Hematopoietic multipotent progenitor cell treated with erythropoietin and hydrocortisone succinate and interleukin-3 and kit ligand, for 15 days (in vitro differentiated cells): ENCODE measurements at regions not wholly inside any gene's neighbourhood (a gene's known extent, or its start where the extent isn't known, plus 50 kb on each side); places are given as distances from the start of the nearest gene placed in this dataset.
"Not testable (repeated sequence)": the region's sequence is repeated elsewhere in the genome, so short reads cannot be mapped to it uniquely, and the experiment has no call there.

Experiments used
- DNase-seq: peaks from one replicate; pipeline ENCODE4 v3.0.0-alpha.2; 2015; ENCODE audit warnings: low spot score

- not testable (repeated sequence) for DNase-seq
Measured at GRCh38 chr15:70367913-70368705, 270.4 kb upstream of the TLE3 start.

- DNase-seq: not testable (repeated sequence)
Measured at GRCh38 chr15:70364023-70364422, 266.3 kb upstream of the TLE3 start.

- no peak for DNase-seq
Measured at GRCh38 chr15:70362886-70363285, 265.2 kb upstream of the TLE3 start.

GRCh38 chr15:70362350-70362749, 264.6 kb upstream of the TLE3 start:
- DNase-seq: no peak

GRCh38 chr15:70361891-70362290, 264.2 kb upstream of the TLE3 start:
- no peak for DNase-seq

- no peak for DNase-seq
Measured at GRCh38 chr15:70361106-70361505, 263.4 kb upstream of the TLE3 start.

- DNase-seq: no peak
Measured at GRCh38 chr15:70358871-70359647, 261.3 kb upstream of the TLE3 start.

- DNase-seq: no peak
Measured at GRCh38 chr15:70358011-70358819, 260.5 kb upstream of the TLE3 start.

- no peak for DNase-seq
Measured at GRCh38 chr15:70357453-70357852, 259.7 kb upstream of the TLE3 start.

- DNase-seq: no peak
Measured at GRCh38 chr15:70356919-70357318, 259.2 kb upstream of the TLE3 start.

GRCh38 chr15:70356062-70356860, 258.5 kb upstream of the TLE3 start:
- DNase-seq: no peak

- DNase-seq: no peak
Measured at GRCh38 chr15:70355275-70355795, 257.6 kb upstream of the TLE3 start.

- no peak for DNase-seq
Measured at GRCh38 chr15:70354346-70354905, 256.7 kb upstream of the TLE3 start.

- no peak for DNase-seq
Measured at GRCh38 chr15:70353606-70354345, 256.1 kb upstream of the TLE3 start.

GRCh38 chr15:70351941-70352774, 254.4 kb upstream of the TLE3 start:
- DNase-seq: no peak

- no peak for DNase-seq
Measured at GRCh38 chr15:70351391-70351790, 253.7 kb upstream of the TLE3 start.

GRCh38 chr15:70348581-70349344, 251.0 kb upstream of the TLE3 start:
- DNase-seq: no peak

GRCh38 chr15:70348226-70348543, 250.5 kb upstream of the TLE3 start:
- DNase-seq: no peak
